SU-DHL-6 (cell line): ENCODE measurements at regions not wholly inside any gene's neighbourhood (a gene's known extent, or its start where the extent isn't known, plus 50 kb on each side); places are given as distances from the start of the nearest gene placed in this dataset.

Experiments
- H2AFZ ChIP-seq: fragments of 200-600 bp; sonication (generic); 2 replicates; pipeline ENCODE4 v1.6.1; 2014; ENCODE audit warnings: low read depth, mild to moderate bottlenecking, moderate library complexity, mixed read lengths, antibody characterized with exemption, low read length; ENCODE audit not compliant: severe bottlenecking
- H3F3A ChIP-seq: fragments of 200-600 bp; shearing (Covaris generic); 2 replicates; pipeline ENCODE4 v1.6.0; 2016; ENCODE audit warnings: antibody characterized with exemption, mild to moderate bottlenecking; ENCODE audit not compliant: insufficient read depth
- H3K27ac ChIP-seq: fragments of 200-600 bp; sonication (generic); 2 replicates; pipeline ENCODE4 v1.5.1; 2016; ENCODE audit warnings: low read depth, mild to moderate bottlenecking, low read length, moderate library complexity, mixed read lengths
- H3K27me3 ChIP-seq: fragments of 200-600 bp; sonication (generic), shearing (Covaris generic); 2 replicates; pipeline ENCODE4 v1.6.0; 2014; ENCODE audit warnings: mild to moderate bottlenecking, low read length
- H3K36me3 ChIP-seq: fragments of 200-600 bp; sonication (generic); 2 replicates; pipeline ENCODE4 v1.6.1; 2014; ENCODE audit warnings: mild to moderate bottlenecking, low read length, mixed read lengths
- H3K4me2 ChIP-seq: fragments of 300-600, 200-600 bp; shearing (Covaris generic), sonication (generic); 2 replicates; pipeline ENCODE4 v1.6.0; 2014; ENCODE audit warnings: low read length, low read depth, mild to moderate bottlenecking; ENCODE audit not compliant: poor library complexity, severe bottlenecking
- H3K4me3 ChIP-seq: fragments of 200-600 bp; sonication (generic); 2 replicates; pipeline ENCODE4 v1.5.1; 2014; ENCODE audit warnings: antibody characterized with exemption, low read length, mild to moderate bottlenecking, mixed read lengths; ENCODE audit not compliant: insufficient read depth, poor library complexity, severe bottlenecking
- H3K79me2 ChIP-seq: fragments of 200-600 bp; sonication (generic); 2 replicates; pipeline ENCODE4 v1.6.1; 2014; ENCODE audit warnings: mild to moderate bottlenecking, low read length, moderate library complexity; ENCODE audit not compliant: insufficient read depth
- H3K9ac ChIP-seq: fragments of 200-600 bp; sonication (generic); 2 replicates; pipeline ENCODE4 v1.7.0; 2014; ENCODE audit warnings: mild to moderate bottlenecking, low read length
- H3K9me2 ChIP-seq: fragments of 200-600 bp; sonication (generic); replicated peaks from 2 replicates; pipeline ENCODE4 v1.6.1; 2014; ENCODE audit warnings: low read length; ENCODE audit not compliant: insufficient read depth
- H3K9me3 ChIP-seq: fragments of 200-600 bp; sonication (generic); 2 replicates; pipeline ENCODE4 v1.6.1; 2014; ENCODE audit warnings: low read length, mixed read lengths; ENCODE audit not compliant: insufficient read depth
- H4K20me1 ChIP-seq: fragments of 200-600 bp; sonication (generic); 2 replicates; pipeline ENCODE4 v1.6.1; 2014; ENCODE audit warnings: low read depth, mild to moderate bottlenecking, antibody characterized with exemption, low read length, moderate library complexity, mixed read lengths
- CTCF ChIP-seq: fragments of 200-600 bp; sonication (generic); IDR thresholded peaks from one replicate; pipeline ENCODE4 v1.5.1; 2017; ENCODE audit warnings: antibody characterized with exemption, mild to moderate bottlenecking, low read length, moderate library complexity; ENCODE audit not compliant: insufficient read depth, poor library complexity, severe bottlenecking
- EZH2phosphoT487 ChIP-seq: fragments of 200-600 bp; sonication (generic), shearing (Covaris generic); conservative IDR thresholded peaks from 2 replicates; pipeline ENCODE4 v1.6.1; 2018; ENCODE audit warnings: mild to moderate bottlenecking, antibody characterized with exemption, low read length, moderate library complexity, mixed read lengths

- Histone ChIP-seq H3K4me3 (no peak overlapping the region), H3K9me3 (no peaks in the 10 kb centered on the region), H3K27ac (no peak overlapping the region), H3K27me3 (no peaks in the 10 kb centered on the region), H3K79me2 (no peaks in the 10 kb centered on the region), H3K4me2 (no peak overlapping the region), H3F3A (no peaks in the 10 kb centered on the region), H2AFZ (no peak overlapping the region), H3K36me3 (no peaks in the 10 kb centered on the region), H4K20me1 (no peaks in the 10 kb centered on the region), H3K9me2 (no peaks in the 10 kb centered on the region), H3K9ac (no peak overlapping the region)
- TF ChIP-seq CTCF (peak; percentile 80), EZH2phosphoT487 (no peak)
Observed at GRCh38 chr6:8219352-8219943, 117.1 kb upstream of the EEF1E1 start.

GRCh38 chr6:8218861-8219260 is 116.5 kb upstream of the EEF1E1 start:
- TF ChIP-seq EZH2phosphoT487: no peak
- Histone ChIP-seq H3K9ac (no peak overlapping the region), H3K79me2 (no peaks in the 10 kb centered on the region), H3K9me3 (no peaks in the 10 kb centered on the region), H3K36me3 (no peaks in the 10 kb centered on the region), H3K27me3 (no peaks in the 10 kb centered on the region), H3K4me2 (no peak overlapping the region), H4K20me1 (no peaks in the 10 kb centered on the region), H3K27ac (no peak overlapping the region), H3F3A (no peaks in the 10 kb centered on the region), H2AFZ (no peak overlapping the region), H3K9me2 (no peaks in the 10 kb centered on the region), H3K4me3 (no peak overlapping the region)

- H3K9me3 ChIP-seq: no peaks in the 10 kb centered on the region
- no peak overlapping the region for H3K4me3 ChIP-seq
- H3K9ac ChIP-seq: no peak overlapping the region
- no peak overlapping the region for H3K4me2 ChIP-seq
- H4K20me1 ChIP-seq: no peaks in the 10 kb centered on the region
- H3K36me3 ChIP-seq: no peaks in the 10 kb centered on the region
- H2AFZ ChIP-seq: no peak overlapping the region
- no peaks in the 10 kb centered on the region for H3K27me3 ChIP-seq
- H3K9me2 ChIP-seq: no peaks in the 10 kb centered on the region
- H3K27ac ChIP-seq: no peak overlapping the region
- H3K79me2 ChIP-seq: no peaks in the 10 kb centered on the region
- TF ChIP-seq EZH2phosphoT487 (no peak), CTCF (no peak)
- H3F3A ChIP-seq: no peaks in the 10 kb centered on the region
Observed at GRCh38 chr6:8215631-8216030, 113.3 kb upstream of the EEF1E1 start.

- H3K79me2 ChIP-seq: no peaks in the 10 kb centered on the region
- no peaks in the 10 kb centered on the region for H3K9me2 ChIP-seq
- H3K36me3 ChIP-seq: no peaks in the 10 kb centered on the region
- no peak overlapping the region for H3K9ac ChIP-seq
- H2AFZ ChIP-seq: no peak overlapping the region
- H3K9me3 ChIP-seq: no peaks in the 10 kb centered on the region
- no peak for TF ChIP-seq CTCF
- no peak for TF ChIP-seq EZH2phosphoT487
- no peaks in the 10 kb centered on the region for H3K27me3 ChIP-seq
- H3K4me2 ChIP-seq: no peak overlapping the region
- H3K4me3 ChIP-seq: no peak overlapping the region
- no peaks in the 10 kb centered on the region for H3F3A ChIP-seq
- no peaks in the 10 kb centered on the region for H4K20me1 ChIP-seq
- H3K27ac ChIP-seq: no peak overlapping the region
Observed at GRCh38 chr6:8213995-8214394, 111.6 kb upstream of the EEF1E1 start.
